KMS-11 (cell line): ENCODE measurements at regions not wholly inside any gene's neighbourhood (a gene's known extent, or its start where the extent isn't known, plus 50 kb on each side); places are given as distances from the start of the nearest gene placed in this dataset.

Experiments used
- H2AFZ ChIP-seq: fragments of 200-600 bp; sonication (generic); 2 replicates; pipeline ENCODE4 v1.6.1; 2016; ENCODE audit warnings: antibody characterized with exemption, mixed run types, low read depth
- H3K27ac ChIP-seq: fragments of 200-600 bp; sonication (generic); 2 replicates; pipeline ENCODE4 v1.6.1; 2016; ENCODE audit warnings: mild to moderate bottlenecking, mixed run types
- H3K27me3 ChIP-seq: fragments of 200-600 bp; sonication (generic); 2 replicates; pipeline ENCODE4 v1.6.1; 2017; ENCODE audit warnings: mild to moderate bottlenecking, low read depth, mixed run types, moderate library complexity; ENCODE audit not compliant: insufficient read depth
- H3K36me3 ChIP-seq: fragments of 200-600 bp; sonication (generic); 2 replicates; pipeline ENCODE4 v1.6.1; 2017; ENCODE audit warnings: mild to moderate bottlenecking, mixed run types; ENCODE audit not compliant: insufficient read depth
- H3K4me1 ChIP-seq: fragments of 200-600 bp; sonication (generic); 2 replicates; pipeline ENCODE4 v1.6.1; 2016; ENCODE audit warnings: mild to moderate bottlenecking, low read depth, mixed run types; ENCODE audit not compliant: poor library complexity, severe bottlenecking
- H3K4me2 ChIP-seq: fragments of 200-600 bp; sonication (generic); 2 replicates; pipeline ENCODE4 v1.7.0; 2016; ENCODE audit warnings: mild to moderate bottlenecking, mixed run types
- H3K4me3 ChIP-seq: fragments of 200-600 bp; sonication (generic); IDR thresholded peaks from 2 replicates; pipeline ENCODE4 v1.6.1; 2017; ENCODE audit warnings: low read depth, low read length, mixed read lengths; ENCODE audit not compliant: insufficient read depth
- H3K79me2 ChIP-seq: fragments of 200-600 bp; sonication (generic); 2 replicates; pipeline ENCODE4 v1.6.1; 2016; ENCODE audit warnings: low read depth, mixed run types; ENCODE audit not compliant: insufficient read depth
- H3K9ac ChIP-seq: fragments of 200-600 bp; sonication (generic); 2 replicates; pipeline ENCODE4 v1.6.1; 2016; ENCODE audit warnings: mild to moderate bottlenecking, mixed run types
- H4K20me1 ChIP-seq: fragments of 200-600 bp; sonication (generic); 2 replicates; pipeline ENCODE4 v1.6.1; 2016; ENCODE audit warnings: mild to moderate bottlenecking, mixed run types; ENCODE audit not compliant: insufficient read depth
- TF ChIP-seq, protein P1 (sequence below): fragments of 200-600 bp; sonication (generic); conservative IDR thresholded peaks from 2 replicates; pipeline ENCODE4 v1.6.1; 2017; ENCODE audit warnings: low read depth, mild to moderate bottlenecking, antibody characterized with exemption, low read length, moderate library complexity, mixed read lengths

GRCh38 chr6:8904754-8905153, 469.4 kb upstream of the SLC35B3 start:
- no peak overlapping the region for H3K4me2 ChIP-seq
- no peaks in the 10 kb centered on the region for H3K4me1 ChIP-seq
- H3K27me3 ChIP-seq, result no peaks in the 10 kb centered on the region
- H2AFZ ChIP-seq, result no peak overlapping the region
- TF ChIP-seq, protein P1, sequence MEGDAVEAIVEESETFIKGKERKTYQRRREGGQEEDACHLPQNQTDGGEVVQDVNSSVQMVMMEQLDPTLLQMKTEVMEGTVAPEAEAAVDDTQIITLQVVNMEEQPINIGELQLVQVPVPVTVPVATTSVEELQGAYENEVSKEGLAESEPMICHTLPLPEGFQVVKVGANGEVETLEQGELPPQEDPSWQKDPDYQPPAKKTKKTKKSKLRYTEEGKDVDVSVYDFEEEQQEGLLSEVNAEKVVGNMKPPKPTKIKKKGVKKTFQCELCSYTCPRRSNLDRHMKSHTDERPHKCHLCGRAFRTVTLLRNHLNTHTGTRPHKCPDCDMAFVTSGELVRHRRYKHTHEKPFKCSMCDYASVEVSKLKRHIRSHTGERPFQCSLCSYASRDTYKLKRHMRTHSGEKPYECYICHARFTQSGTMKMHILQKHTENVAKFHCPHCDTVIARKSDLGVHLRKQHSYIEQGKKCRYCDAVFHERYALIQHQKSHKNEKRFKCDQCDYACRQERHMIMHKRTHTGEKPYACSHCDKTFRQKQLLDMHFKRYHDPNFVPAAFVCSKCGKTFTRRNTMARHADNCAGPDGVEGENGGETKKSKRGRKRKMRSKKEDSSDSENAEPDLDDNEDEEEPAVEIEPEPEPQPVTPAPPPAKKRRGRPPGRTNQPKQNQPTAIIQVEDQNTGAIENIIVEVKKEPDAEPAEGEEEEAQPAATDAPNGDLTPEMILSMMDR, result 0 out of 2 replicates have a peak, but pooled peaks have one; percentile 24
- H3K9ac ChIP-seq, result no peak overlapping the region
- no peaks in the 10 kb centered on the region for H3K36me3 ChIP-seq
- no peak overlapping the region for H3K4me3 ChIP-seq
- no peak overlapping the region for H3K27ac ChIP-seq
- H4K20me1 ChIP-seq, result no peaks in the 10 kb centered on the region
- no peaks in the 10 kb centered on the region for H3K79me2 ChIP-seq

DNA sequence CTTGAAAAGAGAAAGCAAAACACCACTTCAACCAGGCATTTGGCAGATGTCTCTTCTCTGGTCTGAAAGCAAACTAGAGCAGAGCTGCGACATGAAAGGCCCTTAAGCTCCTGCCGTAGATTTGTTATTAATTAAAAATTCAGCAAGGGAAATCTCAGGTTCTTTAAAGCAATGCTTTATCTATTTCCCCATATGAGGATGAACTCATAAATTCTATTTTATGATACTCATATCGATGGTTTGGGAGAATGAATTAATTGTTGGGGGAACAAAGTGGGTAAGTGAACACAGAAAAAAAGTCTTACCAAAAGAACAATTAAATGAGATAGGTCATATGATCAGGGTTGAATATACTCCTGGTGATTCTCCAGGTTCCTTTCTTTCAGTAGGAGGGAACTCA, 464.7 kb upstream of the SLC35B3 start:
- no peak overlapping the region for H2AFZ ChIP-seq
- H3K79me2 ChIP-seq, result no peaks in the 10 kb centered on the region
- TF ChIP-seq, protein P1, result no peak

GRCh38 chr6:8889514-8889913, 454.2 kb upstream of the SLC35B3 start:
- H3K27ac ChIP-seq, result no peak overlapping the region
- H3K9ac ChIP-seq, result no peak overlapping the region
- H3K79me2 ChIP-seq, result no peaks in the 10 kb centered on the region
- H3K36me3 ChIP-seq, result no peaks in the 10 kb centered on the region
- no peaks in the 10 kb centered on the region for H4K20me1 ChIP-seq
- H3K27me3 ChIP-seq, result no peaks in the 10 kb centered on the region
- H3K4me2 ChIP-seq, result no peak overlapping the region
- TF ChIP-seq, protein P1, result no peak
- H3K4me3 ChIP-seq, result no peak overlapping the region
- no peaks in the 10 kb centered on the region for H3K4me1 ChIP-seq
- H2AFZ ChIP-seq, result no peak overlapping the region

More for the DNA sequence above, 464.7 kb upstream of the SLC35B3 start:
- Histone ChIP-seq H3K9ac (no peak overlapping the region), H4K20me1 (no peaks in the 10 kb centered on the region), H3K4me1 (no peaks in the 10 kb centered on the region), H3K4me3 (no peak overlapping the region), H3K4me2 (no peak overlapping the region), H3K36me3 (no peaks in the 10 kb centered on the region), H3K27me3 (no peaks in the 10 kb centered on the region), H3K27ac (no peak overlapping the region)

GRCh38 chr6:8888468-8888867, 453.1 kb upstream of the SLC35B3 start:
- Histone ChIP-seq H3K4me3 (no peak overlapping the region), H3K9ac (no peak overlapping the region), H2AFZ (no peak overlapping the region), H3K4me1 (no peaks in the 10 kb centered on the region), H3K27me3 (no peaks in the 10 kb centered on the region), H3K4me2 (no peak overlapping the region), H3K27ac (no peak overlapping the region), H3K79me2 (no peaks in the 10 kb centered on the region), H3K36me3 (no peaks in the 10 kb centered on the region), H4K20me1 (no peaks in the 10 kb centered on the region)
- TF ChIP-seq, protein P1, result peak; percentile 42; the same call in 1 of the 2 replicates

- H3K36me3 ChIP-seq, result no peaks in the 10 kb centered on the region
- TF ChIP-seq, protein P1, result no peak
- H3K4me2 ChIP-seq, result no peak overlapping the region
- no peak overlapping the region for H3K27ac ChIP-seq
- H4K20me1 ChIP-seq, result no peaks in the 10 kb centered on the region
- H3K4me3 ChIP-seq, result no peak overlapping the region
- H3K9ac ChIP-seq, result no peak overlapping the region
- no peak overlapping the region for H2AFZ ChIP-seq
- H3K79me2 ChIP-seq, result no peaks in the 10 kb centered on the region
- no peaks in the 10 kb centered on the region for H3K4me1 ChIP-seq
- H3K27me3 ChIP-seq, result no peaks in the 10 kb centered on the region
These were observed 446.3 kb upstream of the SLC35B3 start for GRCh38 chr6:8881663-8882062.
